Tibial artery (tissue), 4 donors: ENCODE measurements at regions not wholly inside any gene's neighbourhood (a gene's known extent, or its start where the extent isn't known, plus 50 kb on each side); places are given as distances from the start of the nearest gene placed in this dataset.

ENCODE experiments used
- DNase-seq, 2 donors: peaks; one replicate each; pipeline ENCODE4 v3.0.0-alpha.2; 2019
- H3K27ac ChIP-seq, 2 donors: fragments of 200-600 bp; sonication (generic) in 1 of 2; 1 replicate in 1 of 2; 2 replicates in 1 of 2; pipeline ENCODE4 v1.5.1; 2018 to 2019; ENCODE audit warnings: mild to moderate bottlenecking in 1 of 2
- H3K27me3 ChIP-seq, 2 donors: fragments of 200-600 bp; sonication (generic) in 1 of 2; one replicate each; pipeline versions ENCODE4 v1.5.1 to v1.6.0; 2016 to 2019
- H3K36me3 ChIP-seq, 3 donors: fragments of 200-600 bp; sonication (generic) in 2 of 3; one replicate each; pipeline ENCODE4 v1.5.1; 2016 to 2019; ENCODE audit warnings: mild to moderate bottlenecking in 2 of 3
- H3K4me1 ChIP-seq, 4 donors: fragments of 200-600 bp; sonication (generic) in 2 of 4; 1 replicate in 3 of 4; 2 replicates in 1 of 4; pipeline ENCODE4 v1.5.1; 2016 to 2019
- H3K4me3 ChIP-seq, 2 donors: fragments of 200-600 bp; sonication (generic) in 1 of 2; 1 replicate in 1 of 2; 2 replicates in 1 of 2; pipeline ENCODE4 v1.5.1; 2018 to 2019; ENCODE audit warnings: mild to moderate bottlenecking in 2 of 2
- H3K9me3 ChIP-seq, 3 donors: fragments of 200-600 bp; sonication (generic) in 1 of 3; one replicate each; pipeline ENCODE4 v1.5.1; 2016 to 2019
- CTCF ChIP-seq, 2 experiments: fragments of 200-600 bp in 1 of 2; fragments of 450-650 bp in 1 of 2; IDR thresholded peaks; one replicate each; pipeline ENCODE4 v1.5.1; 2017 to 2019; ENCODE audit warnings: antibody characterized with exemption in 2 of 2, mild to moderate bottlenecking in 1 of 2, moderate library complexity in 1 of 2
- intact Hi-C: fragments of 100-400 bp; cut with DNase I; formaldehyde crosslinking; loops from one replicate; pipeline ENCODE4 v1.15.0; 2023; ENCODE audit warnings: low total_unique reads

- Histone ChIP-seq H3K9me3 (no peaks in the 10 kb centered on the region), H3K27me3 (no peaks in the 10 kb centered on the region), H3K27ac (peak overlapping the region in 1 of 2 donors; percentile 20), H3K4me1 (peaks cover 0 to 22% (median 4%) of the 10 kb centered on the region in 4 donors), H3K36me3 (no peaks in the 10 kb centered on the region), H3K4me3 (no peak overlapping the region)
- no peak for DNase-seq
- peak; percentile 71 to 73 for TF ChIP-seq CTCF (IDR thresholded peaks at IDR 0.05)
- intact Hi-C loops, result loop anchor here (2.0 to 5.0 kb wide), 2 partner anchors 190 to 1216 kb away; no protein-coding TSS in a partner anchor
These were observed 214.8 kb upstream of the TPRG1 start for GRCh38 chr3:188956839-188957489.

- TF ChIP-seq CTCF (IDR thresholded peaks at IDR 0.05), result no peak
- DNase-seq, result no peak
- H3K27me3 ChIP-seq, result no peaks in the 10 kb centered on the region
- H3K4me1 ChIP-seq, result peaks cover 0 to 38% (median 14%) of the 10 kb centered on the region in 4 donors
- H3K4me3 ChIP-seq, result no peak overlapping the region
- no peaks in the 10 kb centered on the region for H3K9me3 ChIP-seq
- H3K27ac ChIP-seq, result no peak overlapping the region
- H3K36me3 ChIP-seq, result no peaks in the 10 kb centered on the region
- intact Hi-C loops, result loop anchor here (5.0 kb wide), 1 partner anchor 188 kb away; no protein-coding TSS in a partner anchor
These were observed 212.8 kb upstream of the TPRG1 start for GRCh38 chr3:188959013-188959412.

- no peak for DNase-seq
- Histone ChIP-seq H3K9me3 (no peaks in the 10 kb centered on the region), H3K4me3 (no peak overlapping the region), H3K36me3 (no peaks in the 10 kb centered on the region), H3K27me3 (no peaks in the 10 kb centered on the region), H3K4me1 (peaks cover 0 to 22% (median 10%) of the 10 kb centered on the region in 4 donors), H3K27ac (peak overlapping the region; percentile 50 to 60)
- intact Hi-C loops, result no loop called here
- no peak for TF ChIP-seq CTCF (IDR thresholded peaks at IDR 0.05)
These were observed 209.2 kb upstream of the TPRG1 start for GRCh38 chr3:188962253-188963247.

- intact Hi-C loops, result no loop called here
- Histone ChIP-seq H3K27me3 (no peaks in the 10 kb centered on the region), H3K4me3 (no peak overlapping the region), H3K36me3 (no peaks in the 10 kb centered on the region), H3K4me1 (peaks cover 0 to 22% (median 10%) of the 10 kb centered on the region in 4 donors), H3K27ac (no peak overlapping the region), H3K9me3 (no peaks in the 10 kb centered on the region)
- no peak for TF ChIP-seq CTCF (IDR thresholded peaks at IDR 0.05)
- no peak for DNase-seq
These were observed 206.8 kb upstream of the TPRG1 start for GRCh38 chr3:188964957-188965356.

GRCh38 chr3:188972310-188972709 lies 199.5 kb upstream of the TPRG1 start:
- H3K27me3 ChIP-seq, result no peaks in the 10 kb centered on the region
- H3K27ac ChIP-seq, result no peak overlapping the region
- intact Hi-C loops, result loop anchor here (10.0 kb wide), 1 partner anchor 1178 kb away; no protein-coding TSS in a partner anchor
- no peak for DNase-seq
- no peaks in the 10 kb centered on the region for H3K36me3 ChIP-seq
- H3K4me1 ChIP-seq, result peaks cover 0 to 15% (median 4%) of the 10 kb centered on the region in 4 donors
- TF ChIP-seq CTCF (IDR thresholded peaks at IDR 0.05), result no peak
- H3K9me3 ChIP-seq, result peaks cover 0 to 6% (median 0%) of the 10 kb centered on the region in 3 donors
- H3K4me3 ChIP-seq, result no peak overlapping the region
